ENCODE measurements at regions not wholly inside any gene's neighbourhood (a gene's known extent, or its start where the extent isn't known, plus 50 kb on each side); places are given as distances from the start of the nearest gene placed in this dataset.

DNA sequence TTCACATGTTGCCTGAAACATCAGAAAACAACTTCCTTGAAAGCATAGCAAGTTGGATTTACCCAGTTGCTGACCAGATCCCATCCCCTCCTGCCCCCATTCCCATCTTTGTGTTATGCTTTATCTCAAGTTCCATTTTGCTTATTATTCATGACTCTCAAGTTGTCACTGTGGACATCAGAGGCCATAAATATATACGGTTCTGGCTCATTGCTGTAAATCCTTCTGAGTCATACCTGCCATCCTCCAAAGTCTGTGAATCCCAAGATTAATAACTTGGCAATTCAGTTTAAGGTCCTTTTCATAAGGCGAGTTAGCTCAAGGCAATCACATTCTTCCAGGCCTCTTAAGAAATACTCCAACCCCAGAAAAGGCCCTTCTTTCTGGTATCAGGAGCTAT, 126.2 kb upstream of the C2CD4B start:
- TF ChIP-seq, protein P1, sequence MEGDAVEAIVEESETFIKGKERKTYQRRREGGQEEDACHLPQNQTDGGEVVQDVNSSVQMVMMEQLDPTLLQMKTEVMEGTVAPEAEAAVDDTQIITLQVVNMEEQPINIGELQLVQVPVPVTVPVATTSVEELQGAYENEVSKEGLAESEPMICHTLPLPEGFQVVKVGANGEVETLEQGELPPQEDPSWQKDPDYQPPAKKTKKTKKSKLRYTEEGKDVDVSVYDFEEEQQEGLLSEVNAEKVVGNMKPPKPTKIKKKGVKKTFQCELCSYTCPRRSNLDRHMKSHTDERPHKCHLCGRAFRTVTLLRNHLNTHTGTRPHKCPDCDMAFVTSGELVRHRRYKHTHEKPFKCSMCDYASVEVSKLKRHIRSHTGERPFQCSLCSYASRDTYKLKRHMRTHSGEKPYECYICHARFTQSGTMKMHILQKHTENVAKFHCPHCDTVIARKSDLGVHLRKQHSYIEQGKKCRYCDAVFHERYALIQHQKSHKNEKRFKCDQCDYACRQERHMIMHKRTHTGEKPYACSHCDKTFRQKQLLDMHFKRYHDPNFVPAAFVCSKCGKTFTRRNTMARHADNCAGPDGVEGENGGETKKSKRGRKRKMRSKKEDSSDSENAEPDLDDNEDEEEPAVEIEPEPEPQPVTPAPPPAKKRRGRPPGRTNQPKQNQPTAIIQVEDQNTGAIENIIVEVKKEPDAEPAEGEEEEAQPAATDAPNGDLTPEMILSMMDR (IDR thresholded peaks at IDR 0.05; ENCODE audit: insufficient read depth, low read length, missing control alignments) = no peak
- no peak for DNase-seq (ENCODE audit: low read depth, low spot score)
- CTCF ChIA-PET = interaction anchor here (1.3 to 2.5 kb wide), 2 partner anchors 10 to 16 kb away, joined by 3 to 7 read pairs; no protein-coding TSS in a partner anchor
- POLR2A ChIA-PET = no interaction called here
- no peak overlapping the region for H3K4me3 ChIP-seq (ENCODE audit: low read depth, low read length)

- no peak for DNase-seq (ENCODE audit: low read depth, low spot score)
- H3K4me3 ChIP-seq (ENCODE audit: low read depth, low read length) = no peak overlapping the region
- ChIA-PET POLR2A (no interaction called here), CTCF (interaction anchor here (1.1 to 3.8 kb wide), 2 partner anchors 10 to 43 kb away, joined by 3 to 12 read pairs; no protein-coding TSS in a partner anchor)
- TF ChIP-seq, protein P1 (IDR thresholded peaks at IDR 0.05; ENCODE audit: insufficient read depth, low read length, missing control alignments) = no peak
Measured at GRCh38 chr15:62296756-62297507, 131.8 kb upstream of the C2CD4B start.

GRCh38 chr15:62297522-62297921, 132.4 kb upstream of the C2CD4B start:
- TF ChIP-seq, protein P1 (IDR thresholded peaks at IDR 0.05; ENCODE audit: insufficient read depth, low read length, missing control alignments) = no peak
- H3K4me3 ChIP-seq (ENCODE audit: low read depth, low read length) = no peak overlapping the region
- POLR2A ChIA-PET = no interaction called here
- CTCF ChIA-PET = interaction anchor here (1.1 to 3.8 kb wide), 2 partner anchors 9 to 44 kb away, joined by 3 to 12 read pairs; no protein-coding TSS in a partner anchor
- no peak for DNase-seq (ENCODE audit: low read depth, low spot score)

GRCh38 chr15:62297933-62298332, 132.8 kb upstream of the C2CD4B start:
- no peak overlapping the region for H3K4me3 ChIP-seq (ENCODE audit: low read depth, low read length)
- ChIA-PET CTCF (interaction anchor here (1.1 to 3.8 kb wide), 2 partner anchors 9 to 44 kb away, joined by 3 to 12 read pairs; no protein-coding TSS in a partner anchor), POLR2A (no interaction called here)
- no peak for DNase-seq (ENCODE audit: low read depth, low spot score)
- TF ChIP-seq, protein P1 (IDR thresholded peaks at IDR 0.05; ENCODE audit: insufficient read depth, low read length, missing control alignments) = no peak

DNA sequence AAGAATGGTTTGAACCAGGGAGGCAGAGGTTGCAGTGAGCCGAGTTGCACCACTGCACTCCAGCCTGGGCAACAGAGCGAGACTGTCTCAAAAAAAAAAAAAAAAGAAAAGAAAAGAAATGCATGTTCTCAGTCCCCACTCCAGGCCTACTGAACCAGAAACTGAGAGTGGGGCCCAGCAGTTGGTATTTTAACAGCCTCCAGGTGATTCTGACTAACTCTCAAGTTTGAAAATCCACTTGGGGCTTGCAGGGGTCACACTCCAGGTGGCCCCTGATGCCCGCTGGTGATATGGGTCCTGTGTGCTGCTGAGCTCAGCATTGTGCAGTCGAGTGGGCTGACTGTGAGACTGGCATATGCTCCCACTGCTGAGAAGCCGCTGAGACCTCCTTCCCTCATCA, 133.7 kb upstream of the C2CD4B start:
- no peak overlapping the region for H3K4me3 ChIP-seq (ENCODE audit: low read depth, low read length)
- no peak for DNase-seq (ENCODE audit: low read depth, low spot score)
- TF ChIP-seq, protein P1 (IDR thresholded peaks at IDR 0.05; ENCODE audit: insufficient read depth, low read length, missing control alignments) = no peak
- ChIA-PET POLR2A (no interaction called here), CTCF (interaction anchor here (3.8 kb wide), 1 partner anchor 8 kb away, joined by 12 read pairs; no protein-coding TSS in a partner anchor)

DNA sequence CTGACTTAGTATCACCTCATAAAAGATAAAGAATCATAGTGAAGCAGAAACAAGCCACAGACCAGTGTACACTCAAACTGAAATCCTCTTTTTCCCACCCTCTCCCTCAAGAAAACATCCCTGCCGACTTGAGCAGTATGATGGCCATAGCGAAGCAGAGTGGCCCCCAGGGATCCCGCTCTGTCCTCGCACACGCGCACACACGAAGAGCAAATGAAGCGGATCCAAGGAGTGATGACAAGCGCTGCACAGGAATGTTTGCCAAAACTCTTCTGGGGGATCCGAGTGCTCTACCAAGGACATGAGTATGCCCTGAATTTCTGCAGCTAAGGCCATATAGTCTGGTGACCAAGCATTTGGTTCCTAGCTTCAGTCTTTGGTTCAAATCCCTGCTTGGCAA, 134.5 kb upstream of the C2CD4B start:
- no peak for DNase-seq (ENCODE audit: low read depth, low spot score)
- ChIA-PET CTCF (interaction anchor here (3.8 kb wide), 1 partner anchor 7 kb away, joined by 12 read pairs; no protein-coding TSS in a partner anchor), POLR2A (no interaction called here)
- no peak overlapping the region for H3K4me3 ChIP-seq (ENCODE audit: low read depth, low read length)
- TF ChIP-seq, protein P1 (IDR thresholded peaks at IDR 0.05; ENCODE audit: insufficient read depth, low read length, missing control alignments) = no peak
